NCI-H82 (cell line): ENCODE measurements at regions not wholly inside any gene's neighbourhood (a gene's known extent, or its start where the extent isn't known, plus 50 kb on each side); places are given as distances from the start of the nearest gene placed in this dataset.
A peak's percentile ranks its signal among the peaks of the same experiment; 100 is the strongest.

Source experiments
- DNase-seq: peaks from one replicate; lab custom pipeline; 2025; lab: John Stamatoyannopoulos, UW

DNA sequence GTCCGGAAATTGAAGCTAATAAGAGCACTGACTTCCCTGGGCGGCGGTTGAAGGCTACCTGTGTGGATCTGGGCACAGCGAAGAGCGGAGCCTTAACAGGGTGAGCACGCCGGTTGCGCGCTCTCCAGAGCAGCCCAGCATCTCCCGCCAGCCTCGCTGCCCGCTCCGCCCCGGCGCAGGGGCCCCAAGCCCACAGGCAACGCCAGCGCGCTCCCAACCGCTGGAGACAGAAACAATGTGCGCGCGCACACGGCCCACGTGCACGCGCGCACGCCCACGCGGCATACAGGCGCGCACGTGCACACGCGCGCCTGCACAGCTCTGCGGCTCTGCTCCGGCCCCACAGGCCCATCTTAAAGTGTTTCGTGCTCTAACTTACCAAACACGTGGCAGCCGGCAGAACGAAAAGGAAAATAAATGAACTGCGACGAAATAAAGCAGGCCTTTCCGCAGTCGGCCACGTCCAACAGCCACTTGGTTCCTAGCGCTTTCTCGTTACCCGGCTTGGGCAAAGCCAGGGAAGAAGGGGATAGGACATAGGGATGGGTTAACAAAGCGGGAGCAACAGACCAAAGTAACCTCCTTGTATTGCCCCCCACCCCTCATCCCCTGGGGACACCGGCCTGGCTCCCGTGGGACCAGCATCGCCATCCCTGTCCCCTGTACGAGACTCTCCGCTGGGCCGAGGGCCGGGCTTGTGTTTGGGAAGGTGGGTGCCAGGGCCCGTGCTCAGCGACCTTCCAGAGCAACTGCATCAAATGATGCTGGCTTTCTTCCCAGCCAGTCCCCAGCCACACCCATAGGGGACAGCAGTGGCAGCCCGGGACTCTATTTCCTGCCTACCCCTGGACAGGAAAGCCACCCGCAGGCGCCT lies 203.7 kb downstream of the ABHD5 start:
- DNase-seq: peak; percentile 22

DNA sequence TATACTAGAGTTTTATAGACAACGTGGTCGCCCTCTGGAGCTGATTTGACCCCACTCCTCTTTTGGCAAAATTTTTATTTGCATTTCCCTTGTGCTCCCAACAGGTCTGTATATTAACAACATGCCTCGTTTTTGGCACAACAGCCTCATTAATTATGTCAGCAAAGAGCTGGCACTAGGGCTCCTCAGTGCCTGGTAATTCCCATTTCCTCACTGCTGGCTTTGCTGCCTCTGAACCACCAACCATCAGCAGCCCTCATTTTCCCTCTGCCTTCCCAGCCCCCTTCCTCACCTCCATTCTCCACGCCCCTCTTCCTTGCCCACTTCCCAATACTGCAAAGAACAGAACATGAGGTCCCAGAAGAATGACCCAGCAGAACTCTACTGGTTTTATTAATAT lies 204.8 kb downstream of the ABHD5 start:
- DNase-seq: no peak

DNA sequence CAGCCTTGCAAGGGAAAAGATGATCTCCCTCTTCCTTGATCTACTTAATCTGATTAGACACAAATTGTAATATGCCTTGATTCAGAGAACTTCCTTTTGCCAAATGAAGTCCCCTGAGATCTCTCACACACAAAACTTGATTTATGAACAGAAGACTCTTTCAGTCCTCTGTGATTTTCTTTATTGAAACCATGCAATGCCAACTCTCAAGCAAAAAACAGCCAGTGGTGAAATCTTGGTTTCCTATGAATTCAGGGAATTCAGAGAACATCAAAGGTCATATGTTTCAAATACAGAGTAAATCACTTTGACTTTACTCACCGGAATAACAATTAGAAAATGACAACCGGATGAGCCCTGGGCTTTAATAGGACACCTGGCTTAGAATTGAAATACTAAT lies 211.7 kb downstream of the ABHD5 start:
- peak; percentile 3 for DNase-seq

DNA sequence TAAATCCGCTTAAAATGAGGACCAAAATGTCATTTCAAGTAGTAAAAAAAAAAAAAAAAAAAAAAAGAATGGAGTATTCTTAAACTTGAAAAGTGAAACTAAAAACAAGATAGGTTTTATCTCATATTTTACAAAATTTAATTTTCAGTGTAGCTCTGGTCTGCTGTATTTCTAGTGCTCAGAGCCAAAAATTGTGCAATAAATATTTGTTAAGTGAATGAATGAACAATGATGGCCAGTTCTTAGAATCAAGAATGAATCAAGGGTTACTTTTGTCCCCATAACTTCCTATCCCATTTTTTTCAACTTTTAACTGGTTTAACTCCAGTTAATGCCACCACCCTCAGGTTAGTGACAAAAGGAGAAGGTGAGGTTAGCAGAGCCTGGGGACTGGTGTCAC lies 214.4 kb downstream of the ABHD5 start:
- DNase-seq: no peak

DNA sequence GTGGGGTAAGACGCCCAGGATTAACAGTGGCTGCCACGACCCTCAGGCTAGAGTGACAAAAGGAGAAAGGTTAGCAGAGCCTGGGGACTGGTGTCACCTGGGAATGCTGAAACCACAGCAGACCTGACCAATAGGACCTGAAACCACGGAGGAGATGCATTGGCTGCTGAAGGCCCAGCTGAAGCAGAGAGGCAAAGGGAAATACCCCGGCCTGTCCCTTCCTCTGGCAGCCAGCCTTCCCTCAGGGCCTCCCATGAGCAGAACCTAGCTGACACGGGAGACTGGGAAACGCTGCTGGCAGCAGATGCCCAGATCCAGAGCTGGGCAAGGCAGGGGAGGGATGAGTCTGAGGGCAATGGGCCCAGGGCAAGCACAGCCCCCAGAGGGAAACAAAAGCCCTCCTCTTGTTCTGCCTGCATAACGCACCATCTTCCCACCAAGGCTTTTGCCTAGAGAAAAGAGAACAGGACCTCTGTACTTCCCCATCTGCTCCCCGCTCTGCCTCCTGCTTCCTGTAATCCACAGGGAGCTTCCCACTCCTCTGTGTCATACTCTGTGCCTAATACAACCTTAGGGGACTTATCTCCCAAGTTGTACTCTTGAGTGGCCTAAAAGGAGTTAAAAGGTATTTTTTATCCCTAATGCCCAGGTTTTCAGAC lies 216.2 kb downstream of the ABHD5 start:
- DNase-seq: no peak

DNA sequence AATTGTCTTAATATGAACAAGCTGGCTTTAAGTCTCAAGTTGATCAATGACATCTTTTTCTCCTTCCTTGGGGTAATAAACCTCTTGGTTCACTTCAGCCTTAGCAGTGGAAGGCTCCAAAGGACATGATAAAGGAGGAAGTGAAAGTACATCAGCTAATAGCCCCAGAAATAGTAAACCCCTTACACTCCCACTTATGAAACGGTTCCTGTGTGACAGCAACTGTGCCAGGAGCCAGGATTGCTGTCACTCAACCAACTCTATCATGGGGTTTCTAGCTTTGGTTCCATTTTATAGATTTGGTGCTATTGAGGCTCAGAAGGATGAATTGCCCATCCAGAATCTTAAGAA lies 216.7 kb downstream of the ABHD5 start:
- no peak for DNase-seq

DNA sequence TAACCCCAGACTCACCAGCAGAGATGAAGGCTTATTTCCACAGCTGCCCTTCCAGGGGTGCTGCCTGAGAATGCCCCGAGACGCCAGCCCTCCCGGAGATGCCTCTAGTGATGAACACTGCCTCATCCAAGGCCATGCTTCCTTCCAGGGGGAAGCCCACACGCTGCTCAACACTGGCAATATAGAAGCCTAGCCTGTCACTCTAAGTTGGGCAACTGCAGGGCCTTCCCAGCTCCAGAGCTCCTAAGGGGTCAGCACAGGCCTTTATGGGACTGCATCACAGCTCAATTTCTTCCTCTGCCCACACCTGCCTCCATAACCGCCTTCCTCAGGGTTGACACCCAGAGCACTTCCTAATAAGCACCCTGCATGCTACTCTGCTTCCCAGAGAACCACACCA lies 217.7 kb downstream of the ABHD5 start:
- DNase-seq: no peak

DNA sequence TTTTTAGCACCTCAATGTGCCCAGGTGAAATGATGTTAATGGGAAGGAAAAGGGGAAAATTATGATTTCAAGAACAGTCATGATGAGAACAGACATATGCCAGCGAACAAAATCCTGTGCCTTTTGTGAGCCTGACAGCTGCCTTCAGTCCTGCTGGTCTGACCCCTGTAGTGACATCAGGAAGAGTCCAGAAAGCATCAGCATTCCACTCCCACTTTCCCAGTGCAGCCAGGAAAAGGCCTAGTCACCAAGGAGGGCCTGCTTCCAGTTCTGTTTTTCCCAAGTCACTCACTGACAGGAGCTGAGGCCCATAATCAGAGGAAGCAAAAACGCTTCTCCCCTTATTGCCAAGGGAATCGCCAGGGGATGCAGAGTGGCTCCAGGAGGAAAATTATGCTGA lies 218.4 kb downstream of the ABHD5 start:
- no peak for DNase-seq

DNA sequence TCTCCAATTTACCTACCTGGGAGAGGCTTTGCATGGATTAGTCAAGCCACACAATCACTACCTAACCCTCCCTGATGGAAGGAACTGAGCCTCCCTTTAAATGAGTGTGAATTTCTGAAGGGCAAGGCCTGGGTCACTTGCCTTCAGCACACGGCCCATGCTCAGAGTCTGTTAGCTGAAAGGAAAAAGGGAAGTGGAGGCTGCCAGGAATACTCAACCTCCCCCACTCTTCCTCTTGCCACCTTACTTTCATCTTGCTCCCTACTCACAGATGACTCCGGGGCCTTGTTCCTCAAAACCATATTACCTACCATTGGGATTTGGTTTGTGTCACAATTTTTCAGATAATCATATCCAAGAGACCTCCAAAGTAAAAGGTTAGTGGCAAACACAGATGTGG lies 220.0 kb downstream of the ABHD5 start:
- no peak for DNase-seq

DNA sequence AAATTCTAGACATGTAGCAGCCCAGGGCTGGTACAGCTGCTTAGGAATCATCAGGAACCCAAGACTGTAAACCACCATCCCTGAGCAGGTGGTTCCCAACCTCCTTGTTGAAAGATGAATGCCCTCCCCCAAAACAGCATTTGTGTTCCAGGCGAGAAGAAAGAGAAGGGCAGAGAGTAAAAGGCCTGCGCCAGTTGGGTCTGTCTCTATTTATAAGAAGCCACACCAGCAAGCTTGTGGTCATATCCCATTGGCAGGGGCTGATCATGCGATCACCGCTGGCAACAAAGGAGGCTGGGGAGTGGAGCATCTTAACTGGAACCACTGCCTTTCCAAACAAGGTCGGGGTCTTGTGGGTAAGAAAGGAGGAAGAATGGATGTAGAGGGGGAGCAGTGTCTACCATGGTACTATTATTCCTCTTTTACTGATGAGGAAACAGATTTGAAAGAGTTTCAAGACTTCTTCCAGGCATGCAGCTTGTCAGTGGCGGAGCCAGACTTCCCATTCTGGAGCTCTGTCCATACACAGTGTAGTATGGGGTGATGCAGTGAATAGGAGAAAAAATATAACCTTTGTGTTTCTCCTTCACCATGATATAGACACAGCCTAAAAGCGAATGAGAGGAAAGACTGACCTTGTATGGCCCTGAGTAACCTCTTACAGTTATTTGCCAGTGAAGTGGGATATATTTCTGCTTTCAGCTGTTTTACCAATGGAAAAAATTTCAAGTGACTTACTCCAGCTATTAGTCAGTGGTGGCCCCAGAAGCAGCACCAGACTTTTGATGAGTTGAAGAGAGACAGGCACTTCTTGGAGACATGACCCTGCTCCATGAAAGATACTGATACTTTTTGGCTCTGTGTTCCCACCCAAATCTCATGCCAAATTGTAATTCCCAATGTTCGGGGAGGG lies 222.6 kb downstream of the ABHD5 start:
- DNase-seq: no peak

DNA sequence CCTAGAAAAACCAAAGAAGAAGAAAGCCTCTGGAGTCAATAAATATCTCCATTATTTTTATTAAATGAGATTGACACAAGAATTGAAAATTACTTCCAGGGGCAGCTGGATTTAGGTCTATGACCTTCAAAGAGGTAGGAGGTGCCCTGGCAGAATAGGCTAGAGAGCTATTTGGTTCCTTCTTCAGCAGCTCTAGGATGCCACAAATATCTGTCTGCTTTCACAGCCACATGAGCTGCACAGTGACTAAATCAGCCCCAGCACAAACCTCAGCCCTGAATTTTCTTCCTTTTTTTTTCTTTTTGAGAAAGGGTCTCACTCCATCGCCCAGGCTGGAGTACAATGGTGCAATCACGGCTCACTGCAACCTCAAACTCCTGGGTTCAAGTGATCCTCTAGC lies 223.5 kb downstream of the ABHD5 start:
- DNase-seq: no peak

DNA sequence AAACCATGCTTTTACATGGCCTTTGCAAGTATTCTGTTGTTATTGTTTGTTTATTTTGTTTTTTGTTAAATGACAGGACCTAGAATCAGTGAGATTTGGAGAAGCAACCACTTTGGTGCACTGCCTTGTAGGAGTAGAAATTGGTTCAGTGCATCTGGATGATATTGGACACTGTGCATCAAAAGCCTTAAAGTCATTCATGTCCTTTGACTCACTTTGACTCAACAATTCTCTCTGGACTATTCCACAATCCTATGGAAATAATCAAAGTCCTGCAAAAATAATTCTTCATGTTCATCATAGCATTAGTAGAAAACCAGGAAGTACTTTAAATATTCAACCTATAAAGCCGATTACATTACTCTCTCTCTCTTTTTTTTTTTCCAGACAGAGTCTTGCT lies 224.8 kb downstream of the ABHD5 start:
- no peak for DNase-seq

DNA sequence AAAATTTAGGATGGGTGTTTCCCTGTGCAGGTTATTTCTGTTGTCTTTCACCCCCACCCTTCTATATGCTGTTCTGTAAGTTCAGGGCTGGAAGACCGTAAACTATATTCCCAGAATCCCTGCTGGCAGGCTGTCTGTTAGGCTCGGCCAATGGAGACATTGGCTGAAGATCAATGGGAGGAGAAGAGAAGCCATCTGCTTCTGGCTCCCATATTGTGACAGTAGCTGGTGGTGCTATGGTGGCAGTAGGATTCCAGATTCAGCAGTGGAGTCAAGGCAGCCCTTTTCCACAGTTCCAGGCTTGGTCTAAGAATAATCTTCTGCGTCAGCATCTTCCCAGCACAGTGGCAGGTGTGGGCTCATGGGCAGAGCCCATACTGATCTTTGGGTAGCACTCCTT lies 226.6 kb downstream of the ABHD5 start:
- DNase-seq: no peak

DNA sequence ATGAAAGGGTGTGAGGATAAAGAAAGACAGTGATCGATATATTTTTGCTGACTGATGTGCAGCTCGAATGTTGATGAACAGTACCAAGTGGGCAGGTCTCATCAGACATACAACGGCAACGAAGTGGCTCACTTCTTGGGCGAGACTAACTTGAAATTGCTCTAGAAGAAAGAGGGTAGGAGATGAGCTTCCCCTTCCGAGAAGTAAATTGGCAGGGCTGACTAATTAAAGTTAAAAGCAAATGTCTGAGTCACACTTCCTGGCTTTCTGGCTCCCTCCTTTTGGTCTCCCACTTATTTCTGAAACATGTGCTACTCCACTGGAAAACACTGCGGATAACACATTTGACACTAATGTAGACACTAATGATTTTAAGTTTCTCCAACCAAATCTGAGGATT lies 228.3 kb downstream of the ABHD5 start:
- DNase-seq: no peak

DNA sequence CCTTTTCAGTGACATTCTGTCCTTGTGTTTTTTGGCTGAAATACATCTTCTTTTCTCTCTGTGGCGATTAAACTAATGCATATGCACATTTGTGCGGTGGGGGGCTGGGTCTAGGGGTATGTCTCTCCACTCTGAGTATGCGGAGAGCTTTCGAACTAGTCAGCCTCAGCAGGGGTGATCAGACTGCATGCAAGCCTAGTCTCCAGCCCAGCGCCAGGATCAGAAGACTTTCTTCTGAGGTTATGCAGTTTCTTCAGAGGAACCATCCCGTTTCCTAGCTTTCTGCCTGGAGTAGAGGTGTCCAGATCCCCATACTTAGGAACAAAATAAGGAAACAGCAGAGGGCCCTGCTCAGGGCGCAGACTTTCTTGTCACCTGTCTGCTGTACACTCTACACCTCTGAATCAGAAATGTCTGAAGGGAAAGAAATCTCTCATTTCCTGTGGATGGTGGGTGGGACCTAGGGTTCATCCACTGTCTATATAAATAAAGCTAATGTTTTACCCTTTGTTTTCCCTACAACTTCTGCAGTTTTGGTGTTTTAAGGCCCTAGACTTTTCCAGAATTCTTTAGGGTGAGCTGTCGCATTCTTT lies 230.4 kb downstream of the ABHD5 start:
- no peak for DNase-seq

DNA sequence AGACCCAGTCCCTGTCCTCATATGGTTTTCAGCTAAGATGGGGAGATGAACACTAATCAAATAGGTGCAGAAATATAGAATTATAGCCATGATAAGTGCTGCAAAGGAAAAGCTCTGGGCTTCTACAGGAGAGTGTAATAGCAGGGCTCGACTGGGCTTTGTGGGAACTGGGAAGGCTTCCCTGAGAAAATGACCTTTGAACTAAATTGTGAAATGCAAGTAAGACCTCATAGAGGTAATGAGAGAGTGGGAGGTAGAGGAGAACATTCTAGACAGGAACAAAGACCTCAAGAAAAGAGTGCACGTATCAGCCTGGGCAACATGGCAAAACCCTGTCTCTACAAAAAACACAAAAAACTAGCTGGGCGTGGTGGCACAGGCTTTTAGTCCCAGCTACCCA lies 231.6 kb downstream of the ABHD5 start:
- DNase-seq: no peak

DNA sequence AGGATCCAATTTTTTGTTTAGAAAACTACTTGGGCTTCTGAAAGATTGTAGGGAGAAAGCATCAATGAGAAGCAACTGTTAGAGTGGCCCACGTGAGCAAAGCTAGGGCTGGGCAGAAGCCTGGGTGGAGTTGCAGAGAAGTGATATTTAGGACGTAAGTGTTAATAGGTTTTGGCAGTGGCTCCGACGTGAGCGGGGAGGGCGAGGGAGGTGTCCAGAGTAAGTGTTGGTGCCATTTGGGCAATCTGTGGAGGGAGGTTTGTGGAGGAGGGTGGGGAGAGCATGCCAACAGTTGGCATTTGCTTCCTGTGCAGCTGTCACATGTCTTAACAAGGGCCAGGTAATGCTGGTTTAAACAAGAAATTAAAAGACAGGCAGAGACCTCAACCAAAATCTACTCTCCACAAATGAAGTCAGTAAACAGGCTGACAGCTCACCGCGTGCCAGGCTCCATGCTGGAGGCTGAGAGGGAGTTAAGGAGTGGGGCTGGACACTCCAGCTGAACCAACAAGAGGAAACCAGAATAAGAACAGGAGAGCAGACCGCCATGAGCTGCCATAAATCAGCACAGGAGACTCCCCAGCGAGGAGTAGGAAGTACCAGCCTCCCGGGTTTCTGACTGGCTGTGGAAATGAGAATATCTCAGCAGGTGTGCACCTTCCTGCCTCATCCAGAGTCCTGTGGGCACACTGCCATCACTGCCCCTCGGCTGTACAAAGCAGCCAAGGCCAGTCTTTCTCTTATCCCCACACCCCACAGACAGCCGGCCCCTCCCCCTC lies 232.6 kb downstream of the ABHD5 start:
- no peak for DNase-seq

DNA sequence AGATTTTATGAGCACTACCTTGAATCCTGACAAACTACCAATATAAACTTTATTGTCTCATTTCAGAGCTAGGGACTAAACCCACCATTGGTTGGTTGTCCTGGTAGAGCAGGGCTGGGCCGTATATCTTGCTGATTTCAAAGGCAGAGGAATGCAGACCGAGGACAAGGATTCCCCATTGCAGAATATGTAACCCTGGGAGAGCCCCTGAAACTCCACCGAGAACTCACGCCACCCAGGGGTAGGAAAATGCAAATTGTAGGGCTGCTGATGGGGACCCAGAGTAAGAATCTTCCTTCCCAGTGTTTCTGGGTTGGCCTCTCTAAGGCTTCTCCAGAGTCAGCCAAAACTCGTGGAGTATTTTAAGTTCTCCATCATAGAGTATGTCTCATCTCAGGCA lies 235.3 kb downstream of the ABHD5 start:
- DNase-seq: no peak

DNA sequence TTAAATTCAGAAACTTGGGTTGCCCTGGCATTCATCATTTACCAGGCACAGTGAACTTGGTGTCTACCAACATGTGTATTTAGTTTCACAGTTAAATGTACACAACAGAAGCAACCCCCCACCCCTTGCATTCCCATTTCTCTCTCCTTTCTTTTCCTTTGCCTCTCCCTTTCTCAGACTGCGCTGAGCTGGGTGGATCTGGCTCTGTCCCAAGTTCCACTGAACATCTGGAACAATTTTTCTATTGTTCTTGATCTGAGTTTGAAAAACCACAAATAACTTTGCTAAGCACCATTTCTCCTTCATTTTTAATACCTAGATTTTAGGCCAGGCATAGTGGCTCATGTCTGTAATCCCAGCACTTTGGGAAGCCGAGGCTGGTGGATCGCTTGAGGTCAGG lies 242.2 kb downstream of the ABHD5 start:
- DNase-seq: no peak

DNA sequence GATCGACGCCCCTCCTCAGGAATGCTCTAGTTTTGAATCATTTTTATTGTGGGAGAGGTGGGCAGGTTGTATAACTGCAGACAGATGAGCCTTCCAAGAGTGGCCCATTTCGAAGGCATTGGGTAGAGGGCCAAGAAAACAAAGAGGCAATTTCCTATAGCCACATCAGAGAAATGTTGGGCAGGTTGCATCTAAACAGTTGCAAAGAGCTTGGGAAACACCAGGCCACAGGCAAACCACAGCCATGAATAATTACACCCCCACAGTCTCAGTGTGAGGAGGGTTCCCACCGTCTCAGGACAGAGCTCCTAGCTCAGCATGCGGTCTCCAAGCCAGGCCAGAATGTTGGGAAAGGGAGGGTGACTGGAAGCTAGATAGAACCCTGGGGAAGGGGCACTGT lies 257.3 kb downstream of the ABHD5 start:
- no peak for DNase-seq

DNA sequence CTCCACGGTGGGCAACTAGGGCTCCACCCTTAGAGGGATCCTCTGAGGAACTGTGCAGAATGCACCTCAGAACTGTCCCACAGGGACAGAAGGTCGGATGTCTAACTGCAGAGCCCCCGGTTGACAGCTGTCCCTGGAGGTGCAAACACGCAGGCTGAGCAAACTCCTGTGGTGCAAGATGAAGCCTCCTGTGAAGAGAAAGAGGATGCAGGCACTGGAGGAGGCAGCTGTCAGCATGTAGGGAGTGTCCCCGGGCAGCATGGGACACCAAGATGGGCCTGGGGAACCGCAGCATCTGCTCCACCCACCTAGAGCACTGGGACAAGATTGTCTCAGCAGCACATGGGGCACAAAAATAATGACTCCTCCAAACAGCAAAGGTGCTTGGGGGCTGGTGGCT lies 258.9 kb downstream of the ABHD5 start:
- DNase-seq: no peak

DNA sequence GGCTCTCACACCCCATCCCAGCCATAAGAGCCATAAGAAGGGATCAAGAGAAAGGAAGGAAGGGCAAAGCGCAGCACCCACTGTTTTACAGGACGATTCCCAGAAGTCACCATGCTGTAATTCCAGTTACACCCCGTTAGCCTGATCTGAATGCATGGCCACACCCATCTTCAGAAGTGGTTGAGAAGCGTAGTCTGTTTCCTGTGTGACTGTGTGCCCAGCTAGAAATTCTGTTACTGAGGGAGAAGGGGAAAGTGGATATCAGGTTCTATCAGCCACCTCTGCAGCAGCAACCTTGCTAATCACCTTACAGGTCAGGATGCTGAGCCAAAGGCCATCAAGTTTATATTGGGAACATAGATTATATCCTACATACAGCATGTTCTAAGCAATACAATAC lies 260.0 kb downstream of the ABHD5 start:
- DNase-seq: no peak
